ENCODE measurements at regions not wholly inside any gene's neighbourhood (a gene's known extent, or its start where the extent isn't known, plus 50 kb on each side); places are given as distances from the start of the nearest gene placed in this dataset.
"Not testable (repeated sequence)": the region's sequence is repeated elsewhere in the genome, so short reads cannot be mapped to it uniquely, and the experiment has no call there.

DNA sequence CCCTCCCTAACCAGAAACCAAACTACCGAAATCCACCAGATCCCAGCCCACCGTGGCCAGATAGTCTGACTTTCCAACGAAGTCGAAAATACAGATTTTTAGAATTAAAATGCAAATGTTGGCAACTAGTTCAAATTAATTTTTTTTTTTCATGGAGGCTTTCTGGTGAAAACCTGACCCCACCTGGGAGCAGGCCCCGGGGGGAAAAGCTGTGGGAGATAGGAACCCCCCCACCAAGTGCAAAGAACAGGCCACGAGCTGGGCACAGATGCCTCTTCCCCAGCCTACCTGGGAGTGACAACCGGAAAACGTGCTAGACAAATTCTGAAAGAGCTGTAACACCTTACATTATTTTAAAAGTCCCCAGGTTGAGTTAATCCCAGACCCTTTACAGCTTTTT lies 333.8 kb downstream of the PREX1 start:
- TF ChIP-seq SPI1 (IDR thresholded peaks at IDR 0.05; ENCODE audit: borderline replicate concordance, low read depth) (no peak), CTCF (IDR thresholded peaks at IDR 0.05; ENCODE audit: insufficient read depth, low read length) (no peak), GABPA (IDR thresholded peaks at IDR 0.05; ENCODE audit: low read depth) (no peak), POLR2AphosphoS5 (IDR thresholded peaks at IDR 0.05; ENCODE audit: low read depth) (no peak)
- TF ChIP-seq, protein P1, sequence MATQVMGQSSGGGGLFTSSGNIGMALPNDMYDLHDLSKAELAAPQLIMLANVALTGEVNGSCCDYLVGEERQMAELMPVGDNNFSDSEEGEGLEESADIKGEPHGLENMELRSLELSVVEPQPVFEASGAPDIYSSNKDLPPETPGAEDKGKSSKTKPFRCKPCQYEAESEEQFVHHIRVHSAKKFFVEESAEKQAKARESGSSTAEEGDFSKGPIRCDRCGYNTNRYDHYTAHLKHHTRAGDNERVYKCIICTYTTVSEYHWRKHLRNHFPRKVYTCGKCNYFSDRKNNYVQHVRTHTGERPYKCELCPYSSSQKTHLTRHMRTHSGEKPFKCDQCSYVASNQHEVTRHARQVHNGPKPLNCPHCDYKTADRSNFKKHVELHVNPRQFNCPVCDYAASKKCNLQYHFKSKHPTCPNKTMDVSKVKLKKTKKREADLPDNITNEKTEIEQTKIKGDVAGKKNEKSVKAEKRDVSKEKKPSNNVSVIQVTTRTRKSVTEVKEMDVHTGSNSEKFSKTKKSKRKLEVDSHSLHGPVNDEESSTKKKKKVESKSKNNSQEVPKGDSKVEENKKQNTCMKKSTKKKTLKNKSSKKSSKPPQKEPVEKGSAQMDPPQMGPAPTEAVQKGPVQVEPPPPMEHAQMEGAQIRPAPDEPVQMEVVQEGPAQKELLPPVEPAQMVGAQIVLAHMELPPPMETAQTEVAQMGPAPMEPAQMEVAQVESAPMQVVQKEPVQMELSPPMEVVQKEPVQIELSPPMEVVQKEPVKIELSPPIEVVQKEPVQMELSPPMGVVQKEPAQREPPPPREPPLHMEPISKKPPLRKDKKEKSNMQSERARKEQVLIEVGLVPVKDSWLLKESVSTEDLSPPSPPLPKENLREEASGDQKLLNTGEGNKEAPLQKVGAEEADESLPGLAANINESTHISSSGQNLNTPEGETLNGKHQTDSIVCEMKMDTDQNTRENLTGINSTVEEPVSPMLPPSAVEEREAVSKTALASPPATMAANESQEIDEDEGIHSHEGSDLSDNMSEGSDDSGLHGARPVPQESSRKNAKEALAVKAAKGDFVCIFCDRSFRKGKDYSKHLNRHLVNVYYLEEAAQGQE (IDR thresholded peaks at IDR 0.05; ENCODE audit: insufficient replicate concordance, low read depth) = no peak
- Histone ChIP-seq H3K27me3 (ENCODE audit: insufficient read depth, poor library complexity, severe bottlenecking) (no peaks in the 10 kb centered on the region), H3K4me3 (replicated peaks; ENCODE audit: insufficient read depth, low read length) (no peak overlapping the region), H3K27ac (replicated peaks) (no peak overlapping the region)
- no peak for DNase-seq (ENCODE audit: low read depth in 1 of 2, low spot score in 1 of 2)

DNA sequence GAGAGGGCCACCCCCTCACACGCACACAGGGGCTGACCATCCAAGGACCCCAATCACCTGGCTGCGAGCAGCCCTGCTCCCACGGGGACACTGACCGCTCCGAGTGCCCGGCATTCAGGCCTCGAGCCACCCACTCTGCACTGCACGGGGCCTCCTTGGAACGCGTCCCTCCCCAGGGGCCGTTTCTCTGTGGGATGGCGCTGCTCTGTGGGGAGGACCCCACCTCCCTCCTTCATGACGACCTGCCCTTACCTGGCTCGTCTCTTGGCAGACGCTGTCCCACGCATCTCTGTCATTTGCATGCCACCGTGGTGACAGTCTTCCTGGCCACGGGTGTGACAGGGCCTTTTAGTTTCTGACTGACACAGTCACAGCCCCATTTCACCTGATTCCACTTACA lies 334.5 kb downstream of the PREX1 start:
- not testable (repeated sequence) for DNase-seq (ENCODE audit: low read depth in 1 of 2, low spot score in 1 of 2)

DNA sequence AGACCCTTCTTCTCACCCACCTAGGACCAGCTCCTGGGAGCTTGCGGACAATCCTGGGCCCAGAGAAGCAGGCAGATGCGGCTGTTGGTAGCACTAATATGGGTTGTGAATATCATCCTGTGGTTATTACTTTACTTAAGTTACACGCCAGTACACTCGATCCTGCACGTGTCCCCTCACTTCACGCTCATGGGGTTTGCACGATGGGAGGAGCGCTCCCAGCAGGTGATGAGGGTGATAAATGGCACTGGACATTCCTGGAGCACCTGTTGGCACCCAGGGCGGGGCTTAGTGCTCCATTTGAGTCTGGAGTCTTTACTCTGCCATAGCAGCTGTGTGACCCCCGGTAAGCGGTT lies 335.1 kb downstream of the PREX1 start:
- no peak overlapping the region for H3K4me3 ChIP-seq (replicated peaks; ENCODE audit: insufficient read depth, low read length)
- no peaks in the 10 kb centered on the region for H3K27me3 ChIP-seq (ENCODE audit: insufficient read depth, poor library complexity, severe bottlenecking)
- TF ChIP-seq, protein P1 (IDR thresholded peaks at IDR 0.05; ENCODE audit: insufficient replicate concordance, low read depth) = no peak
- no peak for TF ChIP-seq POLR2AphosphoS5 (IDR thresholded peaks at IDR 0.05; ENCODE audit: low read depth)
- no peak for DNase-seq (ENCODE audit: low read depth in 1 of 2, low spot score in 1 of 2)
- H3K27ac ChIP-seq (replicated peaks) = no peak overlapping the region

More for the DNA sequence above, 334.5 kb downstream of the PREX1 start:
- not testable (repeated sequence) for H3K4me3 ChIP-seq (replicated peaks; ENCODE audit: insufficient read depth, low read length); H3K27me3 ChIP-seq (ENCODE audit: insufficient read depth, poor library complexity, severe bottlenecking); H3K27ac ChIP-seq (replicated peaks)

- no peak overlapping the region for H3K4me3 ChIP-seq (replicated peaks; ENCODE audit: insufficient read depth, low read length)
- H3K27me3 ChIP-seq (ENCODE audit: insufficient read depth, poor library complexity, severe bottlenecking) = no peaks in the 10 kb centered on the region
- H3K27ac ChIP-seq (replicated peaks) = no peak overlapping the region
- TF ChIP-seq POLR2AphosphoS5 (IDR thresholded peaks at IDR 0.05; ENCODE audit: low read depth) (no peak), SPI1 (IDR thresholded peaks at IDR 0.05; ENCODE audit: borderline replicate concordance, low read depth) (no peak), CTCF (IDR thresholded peaks at IDR 0.05; ENCODE audit: insufficient read depth, low read length) (no peak), GABPA (IDR thresholded peaks at IDR 0.05; ENCODE audit: low read depth) (no peak)
- TF ChIP-seq, protein P1 (IDR thresholded peaks at IDR 0.05; ENCODE audit: insufficient replicate concordance, low read depth) = no peak
- DNase-seq (ENCODE audit: low read depth in 1 of 2, low spot score in 1 of 2) = no peak
Measured at GRCh38 chr20:48492015-48492714, 335.6 kb downstream of the PREX1 start.
